ENCODE measurements at regions not wholly inside any gene's neighbourhood (a gene's known extent, or its start where the extent isn't known, plus 50 kb on each side); places are given as distances from the start of the nearest gene placed in this dataset.
A peak's percentile ranks its signal among the peaks of the same experiment; 100 is the strongest.
"Not testable (repeated sequence)": the region's sequence is repeated elsewhere in the genome, so short reads cannot be mapped to it uniquely, and the experiment has no call there.

GRCh38 chr7:55733241-55734140 is 129.1 kb downstream of the SEPTIN14 start:
- Mint-ChIP-seq H3K4me1 (no peaks in the 10 kb centered on the region), H3K27ac (no peak overlapping the region), H3K27me3 (no peaks in the 10 kb centered on the region), H3K36me3 (no peaks in the 10 kb centered on the region), H3K4me3 (no peak overlapping the region), H3K9me3 (no peaks in the 10 kb centered on the region)
- ChIA-PET CTCF (no interaction called here), POLR2A (no interaction called here)
- Histone ChIP-seq H3K36me3 (ENCODE audit: control insufficient read depth in 2 of 2, extremely low read depth in 1 of 2, insufficient read depth in 1 of 2, low read length in 1 of 2) (no peaks in the 10 kb centered on the region), H3K4me3 (ENCODE audit: control insufficient read depth in 1 of 2, extremely low read depth in 1 of 2, low read length in 1 of 2) (no peak overlapping the region), H3K27ac (ENCODE audit: low read length) (no peak overlapping the region), H3K4me1 (ENCODE audit: control insufficient read depth in 1 of 2, extremely low read depth in 1 of 2, insufficient read depth in 2 of 2, low read length in 2 of 2) (no peaks in the 10 kb centered on the region), H3K9me3 (no peaks in the 10 kb centered on the region), H3K27me3 (replicated peaks in 1 of 2; ENCODE audit: control insufficient read depth in 2 of 2, extremely low read depth in 1 of 2, insufficient read depth in 2 of 2, low read length in 1 of 2) (no peaks in the 10 kb centered on the region)
- WGBS (ENCODE audit: insufficient coverage), result no CpG with 5 or more reads among the region's 8 CpGs
- no peak for ATAC-seq (replicated peaks in 1 of 4)
- no peak for DNase-seq

DNA sequence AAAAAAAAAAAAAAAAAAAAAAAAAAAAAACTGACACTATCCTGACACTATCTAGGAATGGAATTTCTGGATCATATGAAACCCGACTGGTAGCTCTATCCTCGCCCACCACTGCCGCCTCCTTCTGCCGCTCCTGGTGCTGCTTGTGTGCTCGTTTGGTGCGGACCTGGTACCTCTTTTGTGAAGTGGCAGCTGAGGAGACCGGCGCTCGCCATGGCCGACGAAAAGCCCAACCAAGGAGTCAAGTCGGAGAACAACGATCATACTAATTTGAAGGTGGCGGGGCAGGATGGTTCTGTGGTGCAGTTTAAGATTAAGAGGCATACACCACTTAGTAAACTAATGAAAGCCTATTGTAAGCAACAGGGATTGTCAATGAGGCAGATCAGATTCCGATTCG is 130.6 kb downstream of the SEPTIN14 start:
- H3K4me1 ChIP-seq (ENCODE audit: control insufficient read depth in 1 of 2, extremely low read depth in 1 of 2, insufficient read depth in 2 of 2, low read length in 2 of 2), result no peaks in the 10 kb centered on the region
- no peak overlapping the region for H3K4me3 ChIP-seq (ENCODE audit: control insufficient read depth in 1 of 2, extremely low read depth in 1 of 2, low read length in 1 of 2)
- no peak overlapping the region for H3K27ac ChIP-seq (ENCODE audit: low read length)
- H3K36me3 Mint-ChIP-seq, result no peaks in the 10 kb centered on the region
- CTCF ChIA-PET, result no interaction called here
- POLR2A ChIA-PET, result no interaction called here
- no peak overlapping the region for H3K27ac Mint-ChIP-seq
- H3K27me3 Mint-ChIP-seq, result peaks cover 0 to 4% of the 10 kb centered on the region in 2 donors
- no peak for ATAC-seq (replicated peaks in 1 of 4)
- H3K9me3 ChIP-seq, result no peaks in the 10 kb centered on the region
- no peaks in the 10 kb centered on the region for H3K4me1 Mint-ChIP-seq
- H3K4me3 Mint-ChIP-seq, result no peak overlapping the region
- no peaks in the 10 kb centered on the region for H3K9me3 Mint-ChIP-seq
- 96% methylated on average over 9 of the region's 16 CpGs for WGBS (ENCODE audit: insufficient coverage)
- no peaks in the 10 kb centered on the region for H3K36me3 ChIP-seq (ENCODE audit: control insufficient read depth in 2 of 2, extremely low read depth in 1 of 2, insufficient read depth in 1 of 2, low read length in 1 of 2)
- no peaks in the 10 kb centered on the region for H3K27me3 ChIP-seq (replicated peaks in 1 of 2; ENCODE audit: control insufficient read depth in 2 of 2, extremely low read depth in 1 of 2, insufficient read depth in 2 of 2, low read length in 1 of 2)
- no peak for DNase-seq

DNA sequence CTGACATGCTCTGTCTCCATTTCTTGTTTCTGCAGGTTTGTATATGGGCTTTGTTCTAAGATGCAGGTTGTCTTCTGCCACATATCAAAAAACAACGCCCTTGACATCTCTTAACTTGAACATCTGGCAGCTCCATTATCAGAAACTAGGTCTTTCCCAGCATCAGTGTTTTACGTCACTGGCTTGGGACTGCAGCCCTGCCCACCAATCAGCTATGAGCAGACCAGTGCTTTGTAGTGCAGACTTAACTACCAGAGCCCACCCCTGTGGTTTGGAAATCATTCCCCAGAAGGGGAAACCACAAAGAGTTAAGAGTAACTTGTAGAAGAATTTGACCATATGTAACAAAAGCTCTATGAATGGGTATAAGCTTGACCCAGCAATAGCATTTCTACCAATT is 132.4 kb downstream of the SEPTIN14 start:
- ChIA-PET POLR2A (no interaction called here), CTCF (interaction anchor here in 1 of 2 donors (0.7 kb wide), 1 partner anchor 526 kb away, joined by 3 read pairs; no protein-coding TSS in a partner anchor)
- Mint-ChIP-seq H3K36me3 (no peaks in the 10 kb centered on the region), H3K27me3 (peaks cover 0 to 9% of the 10 kb centered on the region in 2 donors), H3K4me3 (no peak overlapping the region), H3K4me1 (no peaks in the 10 kb centered on the region), H3K9me3 (no peaks in the 10 kb centered on the region), H3K27ac (no peak overlapping the region)
- H3K27me3 ChIP-seq (replicated peaks in 1 of 2; ENCODE audit: control insufficient read depth in 2 of 2, extremely low read depth in 1 of 2, insufficient read depth in 2 of 2, low read length in 1 of 2), result no peaks in the 10 kb centered on the region
- no peak overlapping the region for H3K27ac ChIP-seq (ENCODE audit: low read length)
- WGBS (ENCODE audit: insufficient coverage), result 67% methylated on average over 1 of the region's 2 CpGs
- no peaks in the 10 kb centered on the region for H3K4me1 ChIP-seq (ENCODE audit: control insufficient read depth in 1 of 2, extremely low read depth in 1 of 2, insufficient read depth in 2 of 2, low read length in 2 of 2)
- DNase-seq, result no peak
- H3K9me3 ChIP-seq, result no peaks in the 10 kb centered on the region
- ATAC-seq (replicated peaks in 1 of 4), result no peak
- H3K36me3 ChIP-seq (ENCODE audit: control insufficient read depth in 2 of 2, extremely low read depth in 1 of 2, insufficient read depth in 1 of 2, low read length in 1 of 2), result no peaks in the 10 kb centered on the region
- no peak overlapping the region for H3K4me3 ChIP-seq (ENCODE audit: control insufficient read depth in 1 of 2, extremely low read depth in 1 of 2, low read length in 1 of 2)

- no peak overlapping the region for H3K27ac ChIP-seq (ENCODE audit: low read length)
- 45% methylated on average over 7 of the region's 7 CpGs for WGBS (ENCODE audit: insufficient coverage)
- ATAC-seq (replicated peaks in 1 of 4) (no peak), DNase-seq (no peak)
- ChIA-PET POLR2A (no interaction called here), CTCF (no interaction called here)
- H3K4me1 ChIP-seq (ENCODE audit: control insufficient read depth in 1 of 2, extremely low read depth in 1 of 2, insufficient read depth in 2 of 2, low read length in 2 of 2), result no peaks in the 10 kb centered on the region
- H3K27me3 Mint-ChIP-seq, result peaks cover 0 to 9% of the 10 kb centered on the region in 2 donors
- no peaks in the 10 kb centered on the region for H3K9me3 Mint-ChIP-seq
- peaks cover 0 to 2% (median 0%) of the 10 kb centered on the region in 3 donors for H3K4me1 Mint-ChIP-seq
- no peaks in the 10 kb centered on the region for H3K36me3 Mint-ChIP-seq
- H3K4me3 Mint-ChIP-seq, result no peak overlapping the region
- no peak overlapping the region for H3K27ac Mint-ChIP-seq
- H3K27me3 ChIP-seq (replicated peaks in 1 of 2; ENCODE audit: control insufficient read depth in 2 of 2, extremely low read depth in 1 of 2, insufficient read depth in 2 of 2, low read length in 1 of 2), result no peaks in the 10 kb centered on the region
- H3K4me3 ChIP-seq (ENCODE audit: control insufficient read depth in 1 of 2, extremely low read depth in 1 of 2, low read length in 1 of 2), result no peak overlapping the region
- H3K36me3 ChIP-seq (ENCODE audit: control insufficient read depth in 2 of 2, extremely low read depth in 1 of 2, insufficient read depth in 1 of 2, low read length in 1 of 2), result no peaks in the 10 kb centered on the region
- H3K9me3 ChIP-seq, result no peaks in the 10 kb centered on the region
Observed at GRCh38 chr7:55723621-55723941, 139.0 kb downstream of the SEPTIN14 start.

- peak; percentile 72 to 76 (median 74) for ATAC-seq (replicated peaks in 1 of 4)
- H3K27ac Mint-ChIP-seq, CTCF ChIA-PET: not testable (repeated sequence)
Observed at GRCh38 chr7:55722874-55723620, 139.5 kb downstream of the SEPTIN14 start.

GRCh38 chr7:55721004-55721403 is 141.5 kb downstream of the SEPTIN14 start:
- H3K4me1 ChIP-seq (ENCODE audit: control insufficient read depth in 1 of 2, extremely low read depth in 1 of 2, insufficient read depth in 2 of 2, low read length in 2 of 2); H3K4me1 Mint-ChIP-seq; POLR2A ChIA-PET; H3K27ac ChIP-seq (ENCODE audit: low read length); H3K9me3 ChIP-seq; H3K27me3 Mint-ChIP-seq; DNase-seq; H3K4me3 Mint-ChIP-seq; H3K36me3 Mint-ChIP-seq; H3K27me3 ChIP-seq (replicated peaks in 1 of 2; ENCODE audit: control insufficient read depth in 2 of 2, extremely low read depth in 1 of 2, insufficient read depth in 2 of 2, low read length in 1 of 2); ATAC-seq (replicated peaks in 1 of 4); H3K36me3 ChIP-seq (ENCODE audit: control insufficient read depth in 2 of 2, extremely low read depth in 1 of 2, insufficient read depth in 1 of 2, low read length in 1 of 2); H3K9me3 Mint-ChIP-seq; H3K4me3 ChIP-seq (ENCODE audit: control insufficient read depth in 1 of 2, extremely low read depth in 1 of 2, low read length in 1 of 2); H3K27ac Mint-ChIP-seq: not testable (repeated sequence)
- WGBS (ENCODE audit: insufficient coverage), result no CpG with 5 or more reads among the region's 1 CpG
- CTCF ChIA-PET, result interaction anchor here in 1 of 2 donors (0.6 kb wide), 1 partner anchor 23 kb away, joined by 4 read pairs; no protein-coding TSS in a partner anchor

More at GRCh38 chr7:55722874-55723620, 139.5 kb downstream of the SEPTIN14 start:
- WGBS (ENCODE audit: insufficient coverage), result no CpG with 5 or more reads among the region's 7 CpGs
- DNase-seq; H3K36me3 Mint-ChIP-seq; H3K4me3 ChIP-seq (ENCODE audit: control insufficient read depth in 1 of 2, extremely low read depth in 1 of 2, low read length in 1 of 2); H3K36me3 ChIP-seq (ENCODE audit: control insufficient read depth in 2 of 2, extremely low read depth in 1 of 2, insufficient read depth in 1 of 2, low read length in 1 of 2); H3K27me3 Mint-ChIP-seq; POLR2A ChIA-PET; H3K9me3 Mint-ChIP-seq; H3K4me1 Mint-ChIP-seq; H3K27ac ChIP-seq (ENCODE audit: low read length); H3K4me1 ChIP-seq (ENCODE audit: control insufficient read depth in 1 of 2, extremely low read depth in 1 of 2, insufficient read depth in 2 of 2, low read length in 2 of 2); H3K27me3 ChIP-seq (replicated peaks in 1 of 2; ENCODE audit: control insufficient read depth in 2 of 2, extremely low read depth in 1 of 2, insufficient read depth in 2 of 2, low read length in 1 of 2); H3K9me3 ChIP-seq; H3K4me3 Mint-ChIP-seq: not testable (repeated sequence)

Data from T-cell (primary cell).